HAP-1 (cell line): ENCODE measurements at regions not wholly inside any gene's neighbourhood (a gene's known extent, or its start where the extent isn't known, plus 50 kb on each side); places are given as distances from the start of the nearest gene placed in this dataset.

Experiments
- DNase-seq, 2 experiments: peaks; one replicate each; pipeline ENCODE4 v3.0.0-alpha.2; 2016 to 2020; ENCODE audit warnings: low spot score in 2 of 2
- H3K27me3 ChIP-seq: fragments of 250-450 bp; sonication (Bioruptor Pico); 2 replicates; pipeline ENCODE4 v1.5.1; 2020; ENCODE audit warnings: low read depth, mild to moderate bottlenecking, moderate library complexity
- H3K36me3 ChIP-seq: fragments of 250-450 bp; sonication (Bioruptor Pico); replicated peaks from 2 replicates; pipeline ENCODE4 v1.5.1; 2020; ENCODE audit warnings: mild to moderate bottlenecking
- H3K4me1 ChIP-seq: fragments of 250-450 bp; sonication (Bioruptor Pico); 2 replicates; pipeline ENCODE4 v1.5.1; 2020; ENCODE audit warnings: mild to moderate bottlenecking
- H3K4me3 ChIP-seq: fragments of 250-450 bp; sonication (Bioruptor Pico); 2 replicates; pipeline ENCODE4 v1.5.1; 2020; ENCODE audit warnings: mild to moderate bottlenecking, moderate library complexity
- H3K9me3 ChIP-seq: fragments of 250-450 bp; sonication (Bioruptor Pico); 2 replicates; pipeline ENCODE4 v1.5.1; 2020; ENCODE audit warnings: mild to moderate bottlenecking, moderate library complexity
- in situ Hi-C: fragments of 300-500 bp; cut with MboI; formaldehyde crosslinking; loops from 3 replicates; pipeline ENCODE4 v1.14.3; 2020; ENCODE audit warnings: low sequenced_read_pairs, inconsistent platforms, mixed read lengths

DNA sequence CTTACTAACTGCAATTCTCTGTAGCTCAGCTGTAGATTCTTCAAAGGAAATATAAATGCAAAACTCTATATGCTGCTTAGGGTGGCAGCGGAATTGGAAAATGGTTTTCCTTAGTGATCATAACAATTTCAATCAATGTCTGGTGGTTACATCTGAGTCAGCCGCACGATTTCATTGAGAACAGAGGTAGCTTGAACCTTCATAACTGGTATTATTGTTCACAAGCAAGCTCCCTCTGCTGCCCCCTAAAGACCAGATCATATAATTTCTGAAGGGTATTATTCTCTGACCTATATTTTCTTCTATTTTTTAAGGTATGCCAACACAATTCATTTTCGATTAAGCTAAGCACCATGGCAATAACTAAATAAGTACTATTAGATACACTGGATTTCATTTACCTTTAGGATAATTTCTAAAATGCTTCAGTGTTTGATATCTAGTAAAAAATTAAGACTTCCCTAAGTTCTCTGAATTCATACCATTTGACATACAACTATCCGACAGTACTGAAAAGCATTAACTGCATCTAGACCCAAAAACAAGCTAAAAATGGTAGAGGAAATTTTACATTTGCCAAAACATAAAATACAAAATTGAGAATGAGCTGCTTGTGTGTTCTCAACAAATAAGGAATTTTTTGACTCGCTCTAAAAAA, 181.1 kb upstream of the SPEF2 start:
- DNase-seq: peak; percentile 45 to 52
- Histone ChIP-seq H3K27me3 (peaks cover 11% of the 10 kb centered on the region; the same call in 1 of the 2 replicates), H3K4me1 (no peaks in the 10 kb centered on the region), H3K9me3 (no peaks in the 10 kb centered on the region), H3K4me3 (no peak overlapping the region), H3K36me3 (no peaks in the 10 kb centered on the region)
- in situ Hi-C loops: no loop called here

DNA sequence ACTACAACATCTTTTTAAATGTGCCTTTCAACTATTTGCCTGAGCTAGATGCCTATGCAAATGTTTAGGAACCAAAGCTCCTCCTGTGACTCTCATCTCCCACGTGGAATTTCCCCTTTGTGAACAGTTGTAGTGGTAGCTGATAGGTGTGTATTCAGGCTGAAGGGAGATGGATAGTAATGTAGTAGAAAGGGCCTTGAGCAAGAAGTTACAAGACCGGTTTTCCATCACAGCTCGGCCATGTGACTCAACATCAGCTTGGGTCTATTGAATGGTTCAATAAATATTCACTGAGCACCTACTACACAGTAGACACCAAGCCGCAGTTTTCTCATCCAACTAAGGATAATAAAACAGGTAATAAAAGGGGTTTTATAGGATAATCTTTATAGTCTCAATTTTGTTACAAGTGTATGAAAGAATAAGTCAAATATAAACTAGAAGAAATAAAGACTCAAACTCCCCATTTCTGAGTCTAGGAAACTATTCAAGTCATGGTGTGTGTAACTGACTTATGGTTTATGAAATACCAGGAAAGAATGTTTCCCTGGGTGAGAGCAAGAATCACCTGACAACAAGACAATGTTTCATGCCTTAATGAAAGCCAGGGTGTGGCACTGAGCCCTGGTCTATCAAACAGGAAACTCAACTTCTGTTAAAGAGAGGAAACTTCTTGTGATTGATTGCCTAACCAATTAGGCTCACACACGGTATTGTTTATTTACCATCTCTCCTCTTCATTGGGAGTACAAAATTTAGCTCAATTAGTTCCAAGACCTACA, 187.1 kb upstream of the SPEF2 start:
- Histone ChIP-seq H3K4me3 (no peak overlapping the region), H3K36me3 (no peaks in the 10 kb centered on the region), H3K27me3 (peaks cover 14% of the 10 kb centered on the region; the same call in 1 of the 2 replicates), H3K4me1 (no peaks in the 10 kb centered on the region), H3K9me3 (no peaks in the 10 kb centered on the region)
- no peak for DNase-seq
- in situ Hi-C loops: no loop called here

DNA sequence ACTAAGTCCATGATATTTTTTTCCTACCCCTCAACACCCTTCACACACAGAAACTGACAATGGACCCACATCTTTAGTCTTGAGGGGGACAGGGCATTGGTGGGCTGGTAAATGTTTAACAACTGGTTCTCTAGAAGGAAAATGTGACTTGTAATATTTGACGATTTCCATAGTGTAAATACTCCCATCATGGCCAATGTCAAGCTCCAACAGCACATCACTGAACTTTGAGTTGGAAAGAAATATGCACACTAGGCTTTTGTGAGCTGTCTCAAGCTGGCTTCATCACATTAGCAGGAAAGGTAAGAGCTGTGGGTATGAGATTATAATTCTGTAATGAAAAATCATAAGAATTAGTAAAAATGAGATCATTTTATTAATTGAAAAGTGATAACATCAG, 189.9 kb upstream of the PRLR start:
- no peak for DNase-seq
- Histone ChIP-seq H3K4me1 (no peaks in the 10 kb centered on the region), H3K9me3 (no peaks in the 10 kb centered on the region), H3K4me3 (no peak overlapping the region), H3K27me3 (peaks cover 10% of the 10 kb centered on the region), H3K36me3 (no peaks in the 10 kb centered on the region)
- in situ Hi-C loops: no loop called here

DNA sequence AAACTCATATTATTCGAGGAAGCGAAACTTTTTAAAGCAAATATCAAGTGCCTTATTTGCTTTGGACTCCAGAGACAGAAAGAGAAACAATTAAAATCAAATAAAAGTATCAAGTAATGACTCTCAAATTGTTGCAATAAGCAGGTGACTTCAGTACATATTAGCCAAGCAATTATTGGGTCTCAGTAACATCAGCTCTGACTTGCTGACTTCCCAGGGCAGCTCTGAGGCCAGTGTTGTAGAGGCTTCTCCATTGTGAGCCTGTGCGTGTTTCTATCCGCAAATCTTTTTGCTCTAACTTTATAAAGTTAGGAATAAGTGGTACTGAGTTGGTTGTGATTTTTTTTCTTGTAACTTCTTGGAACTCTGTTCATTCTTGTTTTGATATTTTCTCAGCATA, 186.8 kb upstream of the PRLR start:
- no peak for DNase-seq
- in situ Hi-C loops: no loop called here
- Histone ChIP-seq H3K9me3 (no peaks in the 10 kb centered on the region), H3K36me3 (no peaks in the 10 kb centered on the region), H3K27me3 (no peaks in the 10 kb centered on the region), H3K4me3 (no peak overlapping the region), H3K4me1 (no peaks in the 10 kb centered on the region)

DNA sequence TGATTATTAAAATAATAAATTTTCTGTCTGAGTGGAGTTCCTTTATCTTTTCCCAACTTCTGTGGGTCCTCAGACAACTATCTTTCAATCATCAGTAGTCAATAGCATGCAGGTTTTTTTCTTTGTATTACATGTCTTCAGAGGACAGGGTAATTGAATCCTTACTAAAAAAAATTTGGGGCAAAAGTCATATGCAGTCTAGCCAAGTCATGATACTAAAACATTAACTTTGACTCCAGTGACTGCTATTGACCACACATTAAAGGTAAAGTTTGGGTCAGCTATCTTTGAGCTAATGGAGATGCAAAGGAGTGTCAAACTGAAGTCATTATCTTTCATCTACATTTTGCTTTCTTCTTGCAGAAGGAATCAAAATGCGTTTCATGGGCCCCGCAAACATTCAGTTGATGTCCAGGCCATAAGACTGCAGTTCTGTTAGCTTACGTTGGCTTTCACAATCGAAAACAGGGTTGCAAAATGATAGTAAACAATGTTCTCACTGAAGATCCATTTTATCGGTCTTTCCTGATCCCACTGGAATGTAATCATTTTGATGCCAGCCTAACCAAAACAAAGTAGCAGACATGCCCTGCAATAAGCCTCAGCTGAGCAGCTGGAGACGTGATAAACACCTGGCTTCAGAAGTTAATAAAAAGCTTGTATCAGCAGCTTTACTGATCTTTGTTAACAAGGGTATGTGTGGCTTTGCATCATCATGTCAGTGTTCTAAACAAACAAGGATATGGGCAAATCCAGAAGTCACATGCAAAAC, 186.1 kb upstream of the PRLR start:
- in situ Hi-C loops: no loop called here
- Histone ChIP-seq H3K27me3 (no peaks in the 10 kb centered on the region), H3K4me1 (no peaks in the 10 kb centered on the region), H3K4me3 (no peak overlapping the region), H3K9me3 (no peaks in the 10 kb centered on the region), H3K36me3 (no peaks in the 10 kb centered on the region)
- no peak for DNase-seq

DNA sequence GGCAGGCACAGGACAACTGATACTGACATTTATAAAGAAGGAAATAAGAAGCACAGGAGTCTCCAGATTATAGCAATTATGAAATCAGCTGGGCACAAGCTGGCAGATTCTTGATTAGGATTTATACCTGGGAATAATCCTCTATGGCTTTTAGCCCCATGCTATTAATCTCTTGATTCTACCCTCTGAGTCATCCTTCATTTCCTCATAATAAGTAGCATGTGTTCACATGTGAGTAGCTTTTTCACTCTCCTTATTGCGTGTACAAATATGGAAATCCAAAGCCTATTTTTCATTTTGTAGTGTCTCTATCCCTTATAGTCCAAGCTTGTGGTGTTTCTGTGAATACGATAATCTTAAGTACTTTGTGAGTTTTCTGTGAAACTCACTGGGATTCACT, 185.0 kb upstream of the PRLR start:
- Histone ChIP-seq H3K36me3 (no peaks in the 10 kb centered on the region), H3K27me3 (no peaks in the 10 kb centered on the region), H3K9me3 (no peaks in the 10 kb centered on the region), H3K4me3 (no peak overlapping the region), H3K4me1 (no peaks in the 10 kb centered on the region)
- in situ Hi-C loops: no loop called here
- DNase-seq: no peak

DNA sequence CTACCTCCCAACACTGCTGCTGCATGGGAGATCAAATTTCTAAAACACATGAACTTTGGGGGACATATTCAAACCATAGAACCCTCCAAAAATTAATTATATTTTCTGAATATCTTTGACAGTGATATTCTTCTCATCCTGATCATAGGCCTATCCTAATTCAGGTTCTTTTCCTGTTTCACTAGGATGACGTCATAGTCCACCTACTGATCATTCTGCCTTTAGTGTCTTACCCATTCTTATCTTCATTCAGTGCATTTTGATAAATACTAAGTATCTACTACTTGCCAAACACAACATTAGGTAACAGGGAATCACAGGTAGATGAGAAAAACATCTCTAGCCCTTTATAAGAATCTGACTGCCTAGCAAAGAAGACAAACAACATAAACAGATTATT, 179.1 kb upstream of the PRLR start:
- Histone ChIP-seq H3K27me3 (no peaks in the 10 kb centered on the region), H3K9me3 (no peaks in the 10 kb centered on the region), H3K4me1 (no peaks in the 10 kb centered on the region), H3K4me3 (no peak overlapping the region), H3K36me3 (no peaks in the 10 kb centered on the region)
- in situ Hi-C loops: no loop called here
- no peak for DNase-seq

DNA sequence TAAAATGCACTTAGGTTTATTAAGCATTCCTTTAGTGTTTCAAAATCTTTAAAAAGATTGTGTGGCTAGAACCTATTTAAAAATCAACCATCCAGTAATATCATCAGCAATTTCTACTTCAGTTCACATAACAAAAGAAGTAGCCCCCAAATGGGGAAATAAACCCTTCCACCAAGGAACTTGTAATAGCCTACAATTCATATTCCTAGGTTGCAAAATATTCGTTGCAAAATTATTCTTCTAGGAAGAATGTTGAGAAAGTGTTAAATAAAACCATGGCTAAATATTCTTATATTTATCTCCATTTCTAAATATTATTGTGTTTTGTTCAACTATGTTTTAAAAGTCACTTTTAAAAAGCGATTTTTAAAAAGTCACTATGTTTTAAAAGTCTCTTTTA, 177.9 kb upstream of the PRLR start:
- no peak for DNase-seq
- no peak overlapping the region for H3K4me3 ChIP-seq
- in situ Hi-C loops: no loop called here

DNA sequence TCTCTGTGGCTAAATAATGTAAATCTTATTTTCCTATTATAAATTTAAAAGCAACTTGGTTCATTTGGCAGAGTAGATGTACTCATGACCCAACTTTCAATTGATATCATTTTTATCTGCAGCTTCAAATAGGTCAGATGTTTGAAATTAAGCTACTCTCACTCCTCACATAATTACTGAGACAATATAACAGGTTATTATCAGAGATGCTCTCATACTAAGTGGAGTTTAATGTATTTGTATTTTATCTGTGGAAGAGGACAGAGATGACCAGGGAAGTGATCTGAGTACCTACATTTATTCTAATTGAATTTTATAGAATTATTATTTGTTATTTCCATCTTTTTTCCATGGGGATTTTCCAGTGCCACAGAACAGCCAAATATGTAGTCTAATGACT, 177.4 kb upstream of the PRLR start:
- H3K4me1 ChIP-seq: no peaks in the 10 kb centered on the region
- H3K4me3 ChIP-seq: no peak overlapping the region
- no peak for DNase-seq
- no peaks in the 10 kb centered on the region for H3K9me3 ChIP-seq
- no peaks in the 10 kb centered on the region for H3K27me3 ChIP-seq
- H3K36me3 ChIP-seq: no peaks in the 10 kb centered on the region
- in situ Hi-C loops: no loop called here

More for the DNA sequence above, 177.9 kb upstream of the PRLR start:
- no peaks in the 10 kb centered on the region for H3K9me3 ChIP-seq
- H3K27me3 ChIP-seq: no peaks in the 10 kb centered on the region
- no peaks in the 10 kb centered on the region for H3K4me1 ChIP-seq
- no peaks in the 10 kb centered on the region for H3K36me3 ChIP-seq

DNA sequence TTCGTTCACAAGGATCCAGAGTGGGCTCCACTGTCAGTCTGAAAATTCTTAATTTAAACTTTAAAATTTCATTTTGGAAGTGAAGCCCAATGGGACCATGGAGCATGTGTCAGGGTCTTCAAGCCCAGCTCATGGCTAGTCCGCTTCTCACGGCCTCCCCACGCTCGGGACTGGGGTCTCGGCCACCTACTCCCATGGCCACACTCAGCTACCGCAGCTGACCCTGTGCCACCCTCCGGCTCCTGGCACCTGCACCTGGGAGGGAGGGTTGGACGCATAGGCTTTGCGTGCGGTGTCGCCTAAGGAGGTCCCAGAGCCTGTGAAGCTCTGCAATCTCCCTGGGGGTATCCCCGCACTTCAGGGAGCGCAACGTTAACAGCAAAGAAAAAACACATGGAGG, 175.7 kb upstream of the PRLR start:
- in situ Hi-C loops: no loop called here
- no peak overlapping the region for H3K4me3 ChIP-seq
- no peaks in the 10 kb centered on the region for H3K36me3 ChIP-seq
- no peaks in the 10 kb centered on the region for H3K9me3 ChIP-seq
- H3K27me3 ChIP-seq: no peaks in the 10 kb centered on the region
- no peak for DNase-seq
- H3K4me1 ChIP-seq: no peaks in the 10 kb centered on the region

DNA sequence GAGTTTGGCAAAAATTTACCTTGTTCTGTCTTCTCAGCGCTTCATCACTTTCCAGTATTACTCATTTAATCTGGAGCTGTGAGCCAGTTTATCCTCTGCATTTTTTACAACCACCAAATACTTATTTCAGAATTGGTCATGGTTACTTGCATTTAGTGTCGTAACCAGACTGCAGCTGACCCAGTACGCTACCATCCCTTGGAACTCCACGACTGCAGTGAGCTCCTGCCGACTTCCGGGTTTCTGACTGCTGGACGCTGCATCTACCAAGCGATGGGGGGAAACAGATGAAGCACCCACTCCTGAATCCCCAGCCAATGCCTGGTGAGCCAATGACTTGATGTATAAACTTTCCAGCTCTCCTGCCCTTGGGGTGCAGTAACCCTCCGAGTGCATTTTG, 174.4 kb upstream of the PRLR start:
- Histone ChIP-seq H3K27me3 (no peaks in the 10 kb centered on the region), H3K36me3 (no peaks in the 10 kb centered on the region), H3K4me3 (no peak overlapping the region), H3K4me1 (no peaks in the 10 kb centered on the region), H3K9me3 (no peaks in the 10 kb centered on the region)
- no peak for DNase-seq
- in situ Hi-C loops: no loop called here

DNA sequence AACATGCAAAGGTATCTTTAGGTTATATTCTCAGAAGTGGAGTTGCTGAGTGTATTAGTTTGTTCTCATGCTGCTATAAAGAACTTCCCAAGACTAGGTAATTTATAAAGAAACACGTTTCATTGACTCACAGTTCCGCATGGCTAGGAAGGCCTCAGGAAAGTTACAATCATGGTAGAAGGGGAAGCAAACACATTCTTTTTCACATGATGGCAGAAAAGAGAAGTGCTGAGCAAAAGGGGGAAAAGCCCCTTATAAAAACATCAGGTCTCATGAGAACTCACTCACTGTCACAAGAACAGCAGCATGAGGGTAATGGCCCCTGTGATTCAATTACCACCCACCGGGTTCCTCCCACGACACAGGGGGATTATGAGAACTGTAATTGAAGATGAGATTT, 163.6 kb upstream of the PRLR start:
- no peak overlapping the region for H3K4me3 ChIP-seq
- no peak for DNase-seq
- in situ Hi-C loops: no loop called here

DNA sequence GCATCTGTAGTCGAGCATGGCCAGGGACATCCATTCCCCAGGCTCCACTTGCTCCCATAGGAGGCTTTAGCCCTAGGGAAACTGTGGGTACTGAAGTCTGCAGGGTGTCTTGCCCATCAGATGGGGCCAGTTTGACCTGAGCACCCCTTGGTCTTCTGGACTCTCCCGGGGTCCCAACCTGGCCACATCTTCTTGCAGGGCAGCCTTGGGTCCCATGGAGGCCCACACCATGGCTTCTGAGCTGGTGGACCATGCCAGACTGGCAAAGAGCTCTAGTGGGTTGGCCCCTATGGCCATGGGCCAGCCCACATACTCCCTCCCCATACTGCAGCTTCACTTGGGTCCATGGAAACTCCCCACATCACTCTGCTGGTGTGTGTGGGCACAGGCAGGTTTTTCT, 154.4 kb upstream of the PRLR start:
- in situ Hi-C loops: no loop called here
- Histone ChIP-seq H3K4me3 (no peak overlapping the region), H3K27me3 (no peaks in the 10 kb centered on the region), H3K36me3 (no peaks in the 10 kb centered on the region), H3K4me1 (no peaks in the 10 kb centered on the region), H3K9me3 (no peaks in the 10 kb centered on the region)
- DNase-seq: no peak

More for the DNA sequence above, 163.6 kb upstream of the PRLR start:
- Histone ChIP-seq H3K9me3 (no peaks in the 10 kb centered on the region), H3K4me1 (no peaks in the 10 kb centered on the region), H3K27me3 (no peaks in the 10 kb centered on the region), H3K36me3 (no peaks in the 10 kb centered on the region)

DNA sequence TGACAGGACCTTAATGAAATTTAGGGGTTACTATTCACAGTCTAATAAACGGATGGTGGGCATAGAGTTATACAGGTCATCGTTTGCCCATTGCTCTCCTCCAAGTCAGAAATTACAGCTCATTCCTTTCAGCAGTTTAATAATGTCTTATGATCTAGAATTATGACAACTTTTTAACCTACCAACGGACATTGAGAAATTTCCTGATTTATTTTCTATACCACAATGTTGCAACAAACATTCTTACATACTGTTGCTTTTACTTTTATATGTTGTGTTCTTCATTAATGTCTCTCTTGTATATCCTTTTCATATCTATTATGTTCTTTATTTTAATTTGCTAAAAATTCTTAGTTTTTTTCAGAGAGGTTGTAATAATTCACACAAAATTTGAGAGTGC, 152.8 kb upstream of the PRLR start:
- Histone ChIP-seq H3K36me3 (no peaks in the 10 kb centered on the region), H3K9me3 (no peaks in the 10 kb centered on the region), H3K4me3 (no peak overlapping the region), H3K4me1 (no peaks in the 10 kb centered on the region), H3K27me3 (no peaks in the 10 kb centered on the region)
- in situ Hi-C loops: no loop called here
- no peak for DNase-seq
